ENCODE measurements at regions not wholly inside any gene's neighbourhood (a gene's known extent, or its start where the extent isn't known, plus 50 kb on each side); places are given as distances from the start of the nearest gene placed in this dataset.

DNA sequence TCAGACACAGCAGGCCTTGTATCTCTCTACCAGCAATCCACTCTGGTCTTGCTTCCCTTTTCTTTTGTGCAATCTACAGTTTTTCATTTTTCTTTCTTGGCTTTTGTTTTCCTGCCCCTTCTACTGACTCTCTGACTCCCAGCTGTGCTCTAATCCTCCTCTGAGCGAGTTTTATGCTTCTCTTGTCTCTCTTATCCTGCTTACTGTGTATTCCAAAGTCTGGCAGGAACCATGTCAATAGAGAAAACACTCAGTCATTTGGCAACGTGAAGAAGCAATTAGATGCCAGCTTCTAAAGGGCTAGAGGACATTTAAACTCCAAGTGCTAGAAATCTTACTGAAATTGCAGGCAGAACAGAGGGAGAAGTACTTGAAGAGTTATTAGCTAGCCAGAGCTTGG is 984.6 kb upstream of the TENM3 start (continued):
- TF ChIP-seq CTCF (IDR thresholded peaks at IDR 0.05 in 2 of 3, conservative IDR thresholded peaks at IDR 0.05 in 1 of 3; ENCODE audit: borderline replicate concordance in 1 of 3, insufficient read depth in 1 of 3, low read depth in 2 of 3, low read length in 2 of 3) (no peak), ZNF274 (IDR thresholded peaks at IDR 0.05; ENCODE audit: low read depth, low read length) (no peak), EGR1 (IDR thresholded peaks at IDR 0.05; ENCODE audit: low read depth) (no peak), EZH2 (IDR thresholded peaks at IDR 0.05) (no peak), SRF (IDR thresholded peaks at IDR 0.05; ENCODE audit: low read depth) (no peak), JUND (IDR thresholded peaks at IDR 0.05) (no peak)

DNA sequence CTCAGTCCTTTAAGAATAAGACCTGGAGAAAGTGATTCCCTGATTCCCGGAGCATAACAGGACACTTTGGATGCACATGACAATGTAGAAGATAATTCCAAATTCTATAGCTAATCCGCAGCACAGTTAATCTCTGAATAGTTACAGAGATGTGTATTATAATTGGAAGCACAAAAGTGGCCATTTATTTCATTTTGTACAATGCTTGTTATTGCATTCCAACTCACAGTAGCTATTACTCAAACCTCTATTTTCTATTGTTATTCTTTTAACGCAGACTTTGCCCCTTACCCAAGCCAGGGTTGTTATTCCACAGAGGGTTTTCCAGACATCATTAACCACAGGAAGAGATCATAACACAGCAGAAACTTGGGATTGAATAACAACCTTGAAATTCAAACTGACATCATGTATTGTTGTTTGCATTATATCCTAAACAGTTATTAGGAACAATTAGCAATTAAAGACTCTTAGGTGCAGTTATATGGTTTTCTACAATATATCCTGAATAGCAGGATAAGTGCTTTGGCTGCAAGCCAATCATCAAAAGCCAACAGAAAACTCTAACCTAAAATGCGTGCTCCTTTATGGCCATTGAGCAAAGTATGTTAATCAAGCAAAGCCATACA is 984.0 kb upstream of the TENM3 start:
- no peak for TF ChIP-seq SRF (IDR thresholded peaks at IDR 0.05; ENCODE audit: low read depth)
- TF ChIP-seq ZFX (IDR thresholded peaks at IDR 0.05): no peak
- ATAC-seq: no peak
- Histone ChIP-seq H2AFZ (ENCODE audit: low read depth, low read length, poor library complexity, severe bottlenecking) (no peak overlapping the region), H3K9me3 (ENCODE audit: control insufficient read depth in 1 of 2, insufficient read depth in 1 of 2, low read depth in 1 of 2, low read length in 2 of 2) (no peaks in the 10 kb centered on the region), H3K79me2 (ENCODE audit: insufficient read depth, low read length) (no peaks in the 10 kb centered on the region), H4K20me1 (ENCODE audit: insufficient read depth) (no peaks in the 10 kb centered on the region), H3K4me1 (ENCODE audit: control insufficient read depth in 1 of 2, insufficient read depth in 2 of 2, low read length in 2 of 2) (no peaks in the 10 kb centered on the region), H3K9me2 (ENCODE audit: insufficient read depth) (no peaks in the 10 kb centered on the region), H3K27me3 (ENCODE audit: insufficient read depth, low read length) (no peaks in the 10 kb centered on the region), H3K4me2 (ENCODE audit: low read length) (no peak overlapping the region), H3K36me3 (ENCODE audit: control insufficient read depth in 1 of 2, insufficient read depth in 2 of 2, low read length in 2 of 2) (no peaks in the 10 kb centered on the region), H3K27ac (ENCODE audit: low read depth, low read length) (no peak overlapping the region), H3K4me3 (replicated peaks in 1 of 2; ENCODE audit: low read depth in 1 of 2, low read length in 2 of 2) (no peak overlapping the region), H3K9ac (ENCODE audit: low read length) (no peak overlapping the region)
- ChIA-PET RAD21 (ENCODE audit: low non-redundant PET in 1 of 2, low total read pairs in 2 of 2, uncharacterized antibody in 2 of 2, unreplicated experiment in 2 of 2) (no interaction called here), POLR2A (no interaction called here), CTCF (no interaction called here)
- BruUV-seq (replicated peaks): no TSS peak
- DNase-seq (ENCODE audit: low read depth, low spot score): no peak
- intact Hi-C loops (cut with micrococcal nuclease): no loop called here

All from HCT116 (cell line).